WI38 (cell line): ENCODE measurements at regions not wholly inside any gene's neighbourhood (a gene's known extent, or its start where the extent isn't known, plus 50 kb on each side); places are given as distances from the start of the nearest gene placed in this dataset.

Experiments
- H3K4me3 ChIP-seq: 2 replicates; pipeline ENCODE4 v1.5.1; 2011; ENCODE audit warnings: low read depth, mild to moderate bottlenecking, control low read depth, low read length
- TF ChIP-seq, protein P1 (sequence below): IDR thresholded peaks from 2 replicates; pipeline ENCODE4 v1.5.1; 2012; ENCODE audit warnings: low read depth, mild to moderate bottlenecking, control low read depth, low read length

DNA sequence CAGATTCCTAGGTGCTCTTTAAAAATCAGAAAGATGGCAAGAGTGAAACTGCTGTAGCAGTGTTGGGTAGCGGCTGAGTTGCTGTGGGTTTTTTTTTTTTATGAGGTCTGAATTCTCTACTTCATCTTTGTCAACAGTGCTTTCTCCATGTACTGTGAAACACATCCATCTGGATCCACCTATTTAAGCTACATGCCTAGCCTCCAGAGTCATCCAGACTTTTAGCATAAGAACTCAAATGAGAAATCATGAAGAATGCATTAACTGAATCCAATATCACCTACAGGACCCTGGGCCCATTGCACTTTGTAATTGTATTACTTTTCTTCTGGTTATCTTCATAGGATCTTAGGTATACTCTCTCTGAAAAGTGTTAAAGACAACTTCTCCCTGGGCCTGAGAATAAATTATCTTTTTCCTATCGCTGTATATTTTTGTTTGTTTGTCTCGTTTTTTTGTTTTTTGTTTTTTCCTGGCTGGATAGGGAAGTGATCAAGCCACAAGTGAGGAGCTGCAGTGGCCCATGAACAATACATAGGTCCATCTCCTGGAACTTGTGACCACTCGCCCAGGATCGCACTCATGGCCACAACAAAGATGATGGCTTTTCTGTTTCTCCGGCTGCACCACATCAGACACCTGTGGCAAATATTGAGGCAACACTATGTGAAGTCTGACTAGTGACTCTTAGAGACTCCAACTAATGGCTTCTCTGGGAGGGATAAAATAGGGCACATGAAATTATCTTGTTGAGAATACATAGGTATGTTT is 609.9 kb upstream of the AGTR1 start:
- H3K4me3 ChIP-seq = no peak overlapping the region
- TF ChIP-seq, protein P1, sequence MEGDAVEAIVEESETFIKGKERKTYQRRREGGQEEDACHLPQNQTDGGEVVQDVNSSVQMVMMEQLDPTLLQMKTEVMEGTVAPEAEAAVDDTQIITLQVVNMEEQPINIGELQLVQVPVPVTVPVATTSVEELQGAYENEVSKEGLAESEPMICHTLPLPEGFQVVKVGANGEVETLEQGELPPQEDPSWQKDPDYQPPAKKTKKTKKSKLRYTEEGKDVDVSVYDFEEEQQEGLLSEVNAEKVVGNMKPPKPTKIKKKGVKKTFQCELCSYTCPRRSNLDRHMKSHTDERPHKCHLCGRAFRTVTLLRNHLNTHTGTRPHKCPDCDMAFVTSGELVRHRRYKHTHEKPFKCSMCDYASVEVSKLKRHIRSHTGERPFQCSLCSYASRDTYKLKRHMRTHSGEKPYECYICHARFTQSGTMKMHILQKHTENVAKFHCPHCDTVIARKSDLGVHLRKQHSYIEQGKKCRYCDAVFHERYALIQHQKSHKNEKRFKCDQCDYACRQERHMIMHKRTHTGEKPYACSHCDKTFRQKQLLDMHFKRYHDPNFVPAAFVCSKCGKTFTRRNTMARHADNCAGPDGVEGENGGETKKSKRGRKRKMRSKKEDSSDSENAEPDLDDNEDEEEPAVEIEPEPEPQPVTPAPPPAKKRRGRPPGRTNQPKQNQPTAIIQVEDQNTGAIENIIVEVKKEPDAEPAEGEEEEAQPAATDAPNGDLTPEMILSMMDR = no peak

DNA sequence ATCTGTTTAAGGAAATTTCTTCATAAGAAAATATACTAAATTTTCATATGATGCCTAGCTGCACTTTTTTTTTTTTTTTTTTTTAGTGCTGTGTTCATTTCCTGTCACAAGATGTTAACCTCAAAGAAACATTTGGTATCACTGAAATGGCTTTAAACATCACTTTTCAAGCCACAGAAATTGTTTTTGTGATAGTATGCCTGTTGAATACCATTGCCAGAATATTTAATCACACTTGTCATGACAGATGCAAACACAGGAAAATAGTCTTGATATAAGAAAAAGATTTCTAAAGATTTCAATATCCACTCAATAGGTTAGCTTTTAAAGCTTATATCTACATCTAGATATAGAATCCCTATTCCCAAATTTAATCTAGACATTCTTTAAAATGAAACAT is 608.5 kb upstream of the AGTR1 start:
- H3K4me3 ChIP-seq = no peak overlapping the region
- TF ChIP-seq, protein P1 = no peak

DNA sequence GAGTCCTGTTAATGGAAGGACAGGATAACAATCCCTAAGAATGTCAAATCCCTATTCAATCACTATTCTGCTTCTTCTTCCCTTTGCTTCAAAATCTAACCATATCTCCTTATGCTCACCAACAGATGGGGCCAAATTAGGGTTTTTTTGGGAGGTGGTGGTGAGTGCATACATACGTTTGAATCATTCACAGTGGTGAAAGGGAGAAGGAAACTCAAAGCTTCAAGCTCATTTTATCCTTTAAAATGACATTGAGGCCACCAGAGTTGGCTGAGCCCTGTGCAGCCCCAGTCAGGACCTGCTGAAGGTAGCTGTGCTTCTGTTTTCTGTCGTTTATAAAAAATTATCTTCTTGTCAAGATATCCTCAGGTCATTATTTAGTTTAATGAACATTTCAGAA is 607.5 kb upstream of the AGTR1 start:
- no peak overlapping the region for H3K4me3 ChIP-seq
- TF ChIP-seq, protein P1 = no peak

GRCh38 chr3:148092624-148093347 is 604.9 kb upstream of the AGTR1 start:
- H3K4me3 ChIP-seq = no peak overlapping the region
- TF ChIP-seq, protein P1 = no peak

DNA sequence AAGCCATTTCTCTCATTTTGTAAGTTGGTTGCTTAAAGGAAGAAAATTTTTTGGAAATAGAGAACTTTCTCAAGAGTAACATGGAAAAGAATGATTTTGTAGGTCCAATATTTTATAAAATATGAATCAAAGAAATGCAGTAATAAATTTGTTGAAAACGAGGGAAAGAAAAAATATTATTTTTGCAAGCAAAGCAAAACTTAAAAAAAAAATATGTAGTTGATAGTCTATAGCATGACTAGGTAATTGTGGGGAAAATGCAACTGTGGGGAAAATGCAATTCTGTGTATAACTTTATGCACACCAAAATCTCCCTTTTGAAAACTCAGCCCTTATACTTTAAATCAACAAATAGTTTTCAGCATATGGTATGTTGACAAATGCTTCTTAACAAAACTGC is 604.0 kb upstream of the AGTR1 start:
- TF ChIP-seq, protein P1 = no peak
- H3K4me3 ChIP-seq = no peak overlapping the region

DNA sequence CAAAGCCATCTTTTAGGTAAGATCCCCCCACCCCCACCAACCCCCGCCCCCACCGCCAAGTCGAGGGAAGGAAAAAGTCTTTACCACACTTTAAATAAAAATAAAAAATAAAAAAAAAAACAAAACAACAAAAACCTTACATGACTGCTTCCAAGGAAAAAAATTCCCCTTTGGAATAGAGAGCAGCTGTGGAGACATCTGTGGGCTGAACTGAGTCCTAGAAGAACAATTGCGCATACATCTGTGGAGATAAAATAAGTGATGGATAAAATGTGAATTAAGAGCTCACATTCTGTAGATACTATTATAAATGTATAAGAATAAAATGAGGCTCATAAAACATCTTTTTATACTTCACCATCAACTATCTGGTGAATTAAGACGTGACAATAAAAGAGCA is 601.7 kb upstream of the AGTR1 start:
- no peak overlapping the region for H3K4me3 ChIP-seq
- TF ChIP-seq, protein P1 = no peak

DNA sequence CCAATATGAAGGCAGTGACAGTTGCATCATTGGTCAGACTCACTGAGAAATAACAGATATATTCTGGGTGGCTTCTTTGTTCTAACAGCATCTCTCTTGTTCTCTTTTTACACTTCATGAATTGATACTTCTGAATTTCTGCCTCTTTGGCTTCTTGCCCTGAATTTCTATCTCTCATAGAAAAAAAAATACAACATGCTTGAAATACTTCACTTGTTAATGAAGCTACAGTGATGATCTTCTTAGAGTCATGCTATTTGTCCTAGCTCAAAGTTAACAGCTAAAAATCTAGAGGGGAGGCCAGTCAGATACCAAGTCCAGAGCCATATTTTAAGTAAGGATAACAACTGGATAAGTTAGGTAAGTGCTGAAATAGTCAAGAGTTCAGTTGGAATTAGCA is 597.2 kb upstream of the AGTR1 start:
- H3K4me3 ChIP-seq = no peak overlapping the region
- TF ChIP-seq, protein P1 = no peak
